ENCODE measurements at regions not wholly inside any gene's neighbourhood (a gene's known extent, or its start where the extent isn't known, plus 50 kb on each side); places are given as distances from the start of the nearest gene placed in this dataset.

DNA sequence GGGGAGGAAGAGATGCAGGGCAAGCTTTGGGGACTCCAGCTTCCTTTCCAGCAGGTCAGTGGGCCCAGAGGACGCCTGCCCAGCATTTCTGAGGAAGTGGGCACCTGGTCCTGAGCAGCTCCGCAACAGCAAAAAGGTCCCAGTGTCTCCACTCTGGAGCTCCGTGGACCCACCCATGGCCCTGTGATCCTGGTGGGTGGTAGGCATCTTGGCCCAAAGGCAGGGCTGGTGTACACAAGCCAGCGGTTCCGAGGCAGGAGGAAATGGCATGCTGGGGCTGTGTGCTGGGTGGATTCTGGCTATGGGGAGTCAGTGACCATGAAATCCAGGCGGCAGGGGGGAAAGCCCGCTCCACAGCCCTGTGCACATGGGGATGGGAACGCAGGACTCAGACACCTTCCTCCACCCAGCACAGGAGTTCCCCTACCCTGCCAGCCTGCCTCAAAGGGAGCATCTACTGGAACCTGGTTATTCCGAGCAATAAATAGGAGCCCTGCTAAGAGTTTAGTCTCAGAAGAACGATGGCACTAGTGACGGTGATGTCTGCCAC, 206.0 kb downstream of the GLI2 start:
- no peak for TF ChIP-seq EZH2 (IDR thresholded peaks at IDR 0.05; ENCODE audit: insufficient read depth, low read length)
- TF ChIP-seq CTCF (IDR thresholded peaks at IDR 0.05; ENCODE audit: insufficient read depth, low read depth, low read length) = no peak
